AG08396 (cell line): ENCODE measurements at regions not wholly inside any gene's neighbourhood (a gene's known extent, or its start where the extent isn't known, plus 50 kb on each side); places are given as distances from the start of the nearest gene placed in this dataset.

Experiments used
- DNase-seq: peaks from one replicate; pipeline ENCODE4 v3.0.0; 2012; ENCODE audit warnings: low spot score, mixed read lengths

- no peak for DNase-seq
These were observed 203.4 kb upstream of the DDHD1 start for GRCh38 chr14:53356361-53357150.

GRCh38 chr14:53355581-53356112, 202.5 kb upstream of the DDHD1 start:
- peak; percentile 38 for DNase-seq

- DNase-seq: no peak
These were observed 201.2 kb upstream of the DDHD1 start for GRCh38 chr14:53354336-53354735.

- DNase-seq: no peak
These were observed 197.7 kb upstream of the DDHD1 start for GRCh38 chr14:53350866-53351265.

- DNase-seq: no peak
These were observed 197.3 kb upstream of the DDHD1 start for GRCh38 chr14:53350429-53350828.

- no peak for DNase-seq
These were observed 193.9 kb upstream of the DDHD1 start for GRCh38 chr14:53346988-53347387.

GRCh38 chr14:53341324-53341723, 188.2 kb upstream of the DDHD1 start:
- no peak for DNase-seq

- peak; percentile 41 for DNase-seq
These were observed 185.1 kb upstream of the DDHD1 start for GRCh38 chr14:53338192-53338591.

- DNase-seq: no peak
These were observed 183.6 kb upstream of the DDHD1 start for GRCh38 chr14:53336729-53337128.

- DNase-seq: no peak
These were observed 180.7 kb upstream of the DDHD1 start for GRCh38 chr14:53333809-53334208.

- no peak for DNase-seq
These were observed 178.8 kb upstream of the DDHD1 start for GRCh38 chr14:53331921-53332320.

GRCh38 chr14:53331247-53331646, 178.1 kb upstream of the DDHD1 start:
- peak; percentile 36 for DNase-seq

GRCh38 chr14:53330441-53330840, 177.3 kb upstream of the DDHD1 start:
- DNase-seq: no peak

- DNase-seq: no peak
These were observed 175.7 kb upstream of the DDHD1 start for GRCh38 chr14:53328841-53329240.

GRCh38 chr14:53327716-53328115, 174.6 kb upstream of the DDHD1 start:
- DNase-seq: peak; percentile 30

GRCh38 chr14:53325176-53325806, 172.2 kb upstream of the DDHD1 start:
- no peak for DNase-seq

- no peak for DNase-seq
These were observed 163.4 kb upstream of the DDHD1 start for GRCh38 chr14:53316504-53316903.

GRCh38 chr14:53310412-53310811, 157.3 kb upstream of the DDHD1 start:
- DNase-seq: no peak

GRCh38 chr14:53306911-53307310, 153.8 kb upstream of the DDHD1 start:
- peak; percentile 24 for DNase-seq

- DNase-seq: peak; percentile 56
These were observed 153.2 kb upstream of the DDHD1 start for GRCh38 chr14:53306267-53306721.

- peak; percentile 30 for DNase-seq
These were observed 151.7 kb upstream of the DDHD1 start for GRCh38 chr14:53304726-53305381.

- peak; percentile 31 for DNase-seq
These were observed 143.0 kb upstream of the DDHD1 start for GRCh38 chr14:53295985-53296582.
